ENCODE measurements at regions not wholly inside any gene's neighbourhood (a gene's known extent, or its start where the extent isn't known, plus 50 kb on each side); places are given as distances from the start of the nearest gene placed in this dataset.

GRCh38 chr10:59006511-59007306, 169.7 kb upstream of the PHYHIPL start:
- H3K9ac ChIP-seq = no peak overlapping the region
- H3K27me3 ChIP-seq (ENCODE audit: control insufficient read depth, insufficient read depth, low read length) = no peaks in the 10 kb centered on the region
- H3K4me1 ChIP-seq = no peaks in the 10 kb centered on the region
- H3K4me3 ChIP-seq (ENCODE audit: low read depth, low read length) = no peak overlapping the region
- H3K9me3 ChIP-seq (ENCODE audit: control insufficient read depth, low read length) = no peaks in the 10 kb centered on the region
- no peak overlapping the region for H2AFZ ChIP-seq
- no peaks in the 10 kb centered on the region for H3K36me3 ChIP-seq (ENCODE audit: control insufficient read depth, insufficient read depth, low read length)
- no peak overlapping the region for H3K4me2 ChIP-seq (ENCODE audit: low read length)
- no peak for TF ChIP-seq CTCF (IDR thresholded peaks at IDR 0.05)
- H3K27ac ChIP-seq = no peak overlapping the region
- no peaks in the 10 kb centered on the region for H3K79me2 ChIP-seq

- no peaks in the 10 kb centered on the region for H3K27me3 ChIP-seq (ENCODE audit: control insufficient read depth, insufficient read depth, low read length)
- H3K9ac ChIP-seq = no peak overlapping the region
- H3K9me3 ChIP-seq (ENCODE audit: control insufficient read depth, low read length) = no peaks in the 10 kb centered on the region
- H3K4me2 ChIP-seq (ENCODE audit: low read length) = no peak overlapping the region
- no peaks in the 10 kb centered on the region for H3K79me2 ChIP-seq
- H3K4me3 ChIP-seq (ENCODE audit: low read depth, low read length) = no peak overlapping the region
- H3K36me3 ChIP-seq (ENCODE audit: control insufficient read depth, insufficient read depth, low read length) = no peaks in the 10 kb centered on the region
- H3K27ac ChIP-seq = no peak overlapping the region
- TF ChIP-seq CTCF (IDR thresholded peaks at IDR 0.05) = no peak
- H2AFZ ChIP-seq = no peak overlapping the region
- no peaks in the 10 kb centered on the region for H3K4me1 ChIP-seq
Observed at GRCh38 chr10:59007307-59008025, 169.0 kb upstream of the PHYHIPL start.

- no peak overlapping the region for H3K9ac ChIP-seq
- H3K4me1 ChIP-seq = no peaks in the 10 kb centered on the region
- no peak overlapping the region for H3K27ac ChIP-seq
- no peak overlapping the region for H3K4me2 ChIP-seq (ENCODE audit: low read length)
- no peaks in the 10 kb centered on the region for H3K36me3 ChIP-seq (ENCODE audit: control insufficient read depth, insufficient read depth, low read length)
- no peaks in the 10 kb centered on the region for H3K9me3 ChIP-seq (ENCODE audit: control insufficient read depth, low read length)
- H2AFZ ChIP-seq = no peak overlapping the region
- H3K4me3 ChIP-seq (ENCODE audit: low read depth, low read length) = no peak overlapping the region
- H3K79me2 ChIP-seq = no peaks in the 10 kb centered on the region
- TF ChIP-seq CTCF (IDR thresholded peaks at IDR 0.05) = no peak
- H3K27me3 ChIP-seq (ENCODE audit: control insufficient read depth, insufficient read depth, low read length) = no peaks in the 10 kb centered on the region
Observed at GRCh38 chr10:59008452-59008851, 168.0 kb upstream of the PHYHIPL start.

- Histone ChIP-seq H3K9ac (no peak overlapping the region), H3K4me2 (ENCODE audit: low read length) (no peak overlapping the region), H3K4me3 (ENCODE audit: low read depth, low read length) (no peak overlapping the region), H3K36me3 (ENCODE audit: control insufficient read depth, insufficient read depth, low read length) (no peaks in the 10 kb centered on the region), H2AFZ (no peak overlapping the region), H3K27me3 (ENCODE audit: control insufficient read depth, insufficient read depth, low read length) (no peaks in the 10 kb centered on the region), H3K9me3 (ENCODE audit: control insufficient read depth, low read length) (no peaks in the 10 kb centered on the region), H3K27ac (no peak overlapping the region), H3K4me1 (no peaks in the 10 kb centered on the region), H3K79me2 (no peaks in the 10 kb centered on the region)
- TF ChIP-seq CTCF (IDR thresholded peaks at IDR 0.05) = no peak
Observed at GRCh38 chr10:59011972-59012632, 164.3 kb upstream of the PHYHIPL start.
